K562 (cell line): ENCODE measurements at regions not wholly inside any gene's neighbourhood (a gene's known extent, or its start where the extent isn't known, plus 50 kb on each side); places are given as distances from the start of the nearest gene placed in this dataset.

ENCODE experiments used
- ATF7 ChIP-seq: fragments of 450-650 bp; IDR thresholded peaks from 2 replicates; pipeline ENCODE4 v1.7.1; 2014; ENCODE audit warnings: mild to moderate bottlenecking, moderate library complexity
- BCOR ChIP-seq: fragments of 450-650 bp; IDR thresholded peaks from 2 replicates; pipeline ENCODE4 v1.6.1; 2016
- CBFA2T3 ChIP-seq: fragments of 450-650 bp; IDR thresholded peaks from 2 replicates; pipeline ENCODE4 v1.6.1; 2017
- GABPA ChIP-seq: fragments of 200-800 bp; sonication (Bioruptor generic); conservative IDR thresholded peaks from 2 replicates; pipeline ENCODE4 v1.6.1; 2016; ENCODE audit warnings: low read depth, missing genetic modification characterization, missing compliant biosample characterization
- GATAD2A ChIP-seq: fragments of 450-650 bp; IDR thresholded peaks from 2 replicates; pipeline ENCODE4 v1.6.1; 2017
- HIVEP1 ChIP-seq: fragments of 250-450 bp; sonication (Bioruptor Pico); IDR thresholded peaks from 2 replicates; pipeline ENCODE4 v1.4.0; 2020; ENCODE audit warnings: mild to moderate bottlenecking
- KAT8 ChIP-seq: fragments of 450-650 bp; IDR thresholded peaks from 2 replicates; pipeline ENCODE4 v1.6.1; 2016; ENCODE audit warnings: low read depth, mild to moderate bottlenecking
- NCOA6 ChIP-seq: fragments of 450-650 bp; IDR thresholded peaks from 2 replicates; pipeline ENCODE4 v1.6.1; 2017; ENCODE audit warnings: mild to moderate bottlenecking
- NFATC3 ChIP-seq: fragments of 450-650 bp; IDR thresholded peaks from 2 replicates; pipeline ENCODE4 v1.6.1; 2017; ENCODE audit warnings: mild to moderate bottlenecking
- NONO ChIP-seq, 2 experiments: fragments of 200-400 bp in 1 of 2; fragments of 450-650 bp in 1 of 2; formaldehyde crosslinking in 1 of 2; IDR thresholded peaks; 2 replicates each; pipeline ENCODE4 v1.6.1; 2017; ENCODE audit warnings: low read depth in 2 of 2, mild to moderate bottlenecking in 2 of 2, moderate library complexity in 2 of 2, low read length in 1 of 2
- POLR2AphosphoS5 ChIP-seq: IDR thresholded peaks from 2 replicates; pipeline ENCODE4 v1.6.1; 2011; ENCODE audit warnings: mild to moderate bottlenecking, low read depth, low read length, moderate library complexity; ENCODE audit not compliant: control insufficient read depth, insufficient read depth
- POLR2H ChIP-seq: IDR thresholded peaks from 2 replicates; pipeline ENCODE4 v1.6.1; 2016; ENCODE audit warnings: missing genetic modification characterization, low read depth, mild to moderate bottlenecking, control low read depth, missing compliant biosample characterization, moderate library complexity
- TARDBP ChIP-seq: fragments of 450-650 bp; IDR thresholded peaks from 2 replicates; pipeline ENCODE4 v1.6.1; 2016
- U2AF2 ChIP-seq: fragments of 200-400 bp; formaldehyde crosslinking; optimal IDR thresholded peaks from 2 replicates; pipeline ENCODE3; 2017; ENCODE audit warnings: low read depth, mild to moderate bottlenecking, low read length
- XRCC3 ChIP-seq: fragments of 450-650 bp; IDR thresholded peaks from 2 replicates; pipeline ENCODE4 v1.6.1; 2017; ENCODE audit warnings: mild to moderate bottlenecking, moderate library complexity
- ZBTB17 ChIP-seq: fragments of 450-650 bp; formaldehyde crosslinking; IDR thresholded peaks from 2 replicates; pipeline ENCODE4 v1.4.0; 2020; ENCODE audit warnings: mild to moderate bottlenecking
- ZFPM2 ChIP-seq: fragments of 250-450 bp; sonication (Bioruptor Pico); IDR thresholded peaks from 2 replicates; pipeline ENCODE4 v1.5.1; 2022; ENCODE audit warnings: mild to moderate bottlenecking
- TF ChIP-seq, protein P1 (sequence below), 2 experiments: fragments of 450-650 bp; IDR thresholded peaks; 2 replicates each; pipeline ENCODE4 v1.6.1; 2016; ENCODE audit warnings: mild to moderate bottlenecking in 2 of 2, borderline replicate concordance in 1 of 2, low read depth in 1 of 2, moderate library complexity in 1 of 2
- TF ChIP-seq, protein P2 (sequence below): fragments of 450-650 bp; formaldehyde crosslinking; IDR thresholded peaks from 2 replicates; pipeline ENCODE4 v1.4.0; 2020; ENCODE audit warnings: mild to moderate bottlenecking
- TF ChIP-seq, protein P3 (sequence below), 3 experiments: IDR thresholded peaks in 2 of 3; conservative IDR thresholded peaks in 1 of 3; 2 replicates each; pipeline ENCODE4 v1.5.1; 2011 to 2012; ENCODE audit warnings: low read length in 3 of 3, mild to moderate bottlenecking in 3 of 3, control low read depth in 2 of 3, improper control_type of control experiment in 1 of 3, inconsistent platforms in 1 of 3, low read depth in 1 of 3, mixed read lengths in 1 of 3, moderate library complexity in 1 of 3; ENCODE audit not compliant: insufficient read depth in 2 of 3

DNA sequence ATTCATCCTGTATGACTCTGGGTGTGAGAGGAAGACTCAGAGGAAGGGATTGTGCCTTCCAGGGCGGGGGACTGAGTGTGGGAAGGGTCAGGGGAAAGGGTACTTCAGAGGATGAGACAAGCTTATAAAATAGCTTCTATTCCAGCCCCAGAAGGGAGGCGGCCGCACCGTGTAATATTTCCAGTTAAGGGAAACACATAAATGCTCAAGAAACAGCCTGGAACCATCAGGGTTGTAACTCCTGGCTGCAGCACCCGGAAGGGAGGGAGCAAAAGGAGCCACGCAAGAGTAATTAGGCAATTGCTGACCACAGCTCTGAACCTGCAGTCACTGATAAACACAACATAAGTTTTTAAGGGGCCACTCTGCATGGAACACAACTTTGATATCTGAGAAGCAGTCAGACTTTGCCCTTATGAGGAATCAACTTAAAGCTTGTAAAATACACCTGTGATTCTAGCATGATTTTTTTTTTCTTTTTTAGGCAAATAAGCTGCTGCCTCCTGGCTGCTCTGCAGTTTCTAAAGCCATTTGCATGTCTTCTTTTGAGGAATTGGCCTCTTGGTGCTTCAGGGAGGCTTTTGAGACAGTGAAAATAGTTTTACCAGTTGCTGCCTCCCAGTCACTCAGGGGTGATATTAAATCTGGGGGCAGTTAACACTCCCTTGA, 382.7 kb downstream of the ENC1 start (continued):
- TF ChIP-seq, protein P1, sequence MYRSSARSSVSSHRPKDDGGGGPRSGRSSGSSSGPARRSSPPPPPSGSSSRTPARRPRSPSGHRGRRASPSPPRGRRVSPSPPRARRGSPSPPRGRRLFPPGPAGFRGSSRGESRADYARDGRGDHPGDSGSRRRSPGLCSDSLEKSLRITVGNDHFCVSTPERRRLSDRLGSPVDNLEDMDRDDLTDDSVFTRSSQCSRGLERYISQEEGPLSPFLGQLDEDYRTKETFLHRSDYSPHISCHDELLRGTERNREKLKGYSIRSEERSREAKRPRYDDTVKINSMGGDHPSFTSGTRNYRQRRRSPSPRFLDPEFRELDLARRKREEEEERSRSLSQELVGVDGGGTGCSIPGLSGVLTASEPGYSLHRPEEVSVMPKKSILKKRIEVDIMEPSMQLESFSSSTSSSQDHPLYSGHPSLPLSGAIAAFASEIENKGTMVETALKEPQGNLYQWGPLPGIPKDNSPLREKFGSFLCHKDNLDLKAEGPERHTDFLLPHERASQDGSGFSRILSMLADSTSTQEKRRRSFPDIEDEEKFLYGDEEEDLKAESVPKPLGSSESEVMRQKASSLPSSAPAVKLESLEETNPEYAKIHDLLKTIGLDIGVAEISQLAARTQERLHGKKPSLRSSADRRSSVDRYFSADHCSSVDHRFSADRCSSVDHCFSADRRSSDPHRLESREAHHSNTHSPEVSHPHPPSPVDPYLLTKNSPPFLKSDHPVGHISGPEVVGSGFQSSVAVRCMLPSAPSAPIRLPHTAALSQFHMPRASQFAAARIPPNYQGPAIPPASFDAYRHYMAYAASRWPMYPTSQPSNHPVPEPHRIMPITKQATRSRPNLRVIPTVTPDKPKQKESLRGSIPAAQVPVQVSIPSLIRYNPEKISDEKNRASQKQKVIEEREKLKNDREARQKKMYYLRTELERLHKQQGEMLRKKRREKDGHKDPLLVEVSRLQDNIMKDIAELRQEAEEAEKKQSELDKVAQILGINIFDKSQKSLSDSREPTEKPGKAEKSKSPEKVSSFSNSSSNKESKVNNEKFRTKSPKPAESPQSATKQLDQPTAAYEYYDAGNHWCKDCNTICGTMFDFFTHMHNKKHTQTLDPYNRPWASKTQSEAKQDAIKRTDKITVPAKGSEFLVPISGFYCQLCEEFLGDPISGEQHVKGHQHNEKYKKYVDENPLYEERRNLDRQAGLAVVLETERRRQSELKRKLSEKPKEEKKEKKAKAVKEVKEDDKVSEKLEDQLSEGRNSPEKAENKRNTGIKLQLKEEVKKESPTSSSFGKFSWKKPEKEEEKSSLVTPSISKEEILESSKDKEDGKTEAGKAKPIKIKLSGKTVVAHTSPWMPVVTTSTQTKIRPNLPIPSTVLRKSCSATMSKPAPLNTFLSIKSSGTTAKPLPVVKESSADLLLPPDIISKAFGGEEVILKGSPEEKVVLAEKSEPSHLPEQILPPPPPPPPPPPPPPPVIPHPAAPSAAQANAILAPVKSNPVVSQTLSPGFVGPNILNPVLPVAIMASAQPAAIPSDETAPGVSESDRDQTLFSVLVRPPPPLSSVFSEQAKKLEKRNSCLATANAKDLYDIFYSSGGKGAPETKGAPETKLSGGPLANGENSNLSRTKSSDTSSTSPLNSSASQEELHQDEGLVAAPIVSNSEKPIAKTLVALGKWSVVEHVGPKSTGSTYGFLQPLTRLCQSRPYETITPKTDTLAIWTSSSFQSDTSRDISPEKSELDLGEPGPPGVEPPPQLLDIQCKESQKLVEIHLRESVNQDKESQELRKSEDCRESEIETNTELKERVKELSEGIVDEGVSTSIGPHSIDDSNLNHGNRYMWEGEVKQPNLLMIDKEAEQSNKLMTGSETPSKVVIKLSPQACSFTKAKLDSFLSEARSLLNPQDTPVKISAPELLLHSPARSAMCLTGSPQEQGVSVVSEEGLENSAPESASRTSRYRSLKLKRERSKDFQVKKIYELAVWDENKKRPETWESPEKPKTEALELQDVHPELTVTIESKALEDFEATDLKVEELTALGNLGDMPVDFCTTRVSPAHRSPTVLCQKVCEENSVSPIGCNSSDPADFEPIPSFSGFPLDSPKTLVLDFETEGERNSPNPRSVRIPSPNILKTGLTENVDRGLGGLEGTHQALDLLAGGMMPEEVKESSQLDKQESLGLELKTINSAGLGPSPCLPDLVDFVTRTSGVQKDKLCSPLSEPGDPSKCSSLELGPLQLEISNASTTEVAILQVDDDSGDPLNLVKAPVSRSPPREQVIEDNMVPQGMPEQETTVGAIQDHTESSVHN (IDR thresholded peaks at IDR 0.05; ENCODE audit: borderline replicate concordance in 1 of 2, low read depth in 1 of 2) = no peak
- no peak for TF ChIP-seq ZBTB17
- no peak for TF ChIP-seq HIVEP1 (CRISPR knock-in tag)
- TF ChIP-seq, protein P2, sequence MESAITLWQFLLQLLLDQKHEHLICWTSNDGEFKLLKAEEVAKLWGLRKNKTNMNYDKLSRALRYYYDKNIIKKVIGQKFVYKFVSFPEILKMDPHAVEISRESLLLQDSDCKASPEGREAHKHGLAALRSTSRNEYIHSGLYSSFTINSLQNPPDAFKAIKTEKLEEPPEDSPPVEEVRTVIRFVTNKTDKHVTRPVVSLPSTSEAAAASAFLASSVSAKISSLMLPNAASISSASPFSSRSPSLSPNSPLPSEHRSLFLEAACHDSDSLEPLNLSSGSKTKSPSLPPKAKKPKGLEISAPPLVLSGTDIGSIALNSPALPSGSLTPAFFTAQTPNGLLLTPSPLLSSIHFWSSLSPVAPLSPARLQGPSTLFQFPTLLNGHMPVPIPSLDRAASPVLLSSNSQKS (CRISPR knock-in tag) = no peak
- no peak for TF ChIP-seq NONO (IDR thresholded peaks at IDR 0.05; ENCODE audit: low read depth in 2 of 2, low read length in 1 of 2)
- no peak for TF ChIP-seq GATAD2A
- peak; percentile 77 for TF ChIP-seq CBFA2T3
- TF ChIP-seq, protein P3, sequence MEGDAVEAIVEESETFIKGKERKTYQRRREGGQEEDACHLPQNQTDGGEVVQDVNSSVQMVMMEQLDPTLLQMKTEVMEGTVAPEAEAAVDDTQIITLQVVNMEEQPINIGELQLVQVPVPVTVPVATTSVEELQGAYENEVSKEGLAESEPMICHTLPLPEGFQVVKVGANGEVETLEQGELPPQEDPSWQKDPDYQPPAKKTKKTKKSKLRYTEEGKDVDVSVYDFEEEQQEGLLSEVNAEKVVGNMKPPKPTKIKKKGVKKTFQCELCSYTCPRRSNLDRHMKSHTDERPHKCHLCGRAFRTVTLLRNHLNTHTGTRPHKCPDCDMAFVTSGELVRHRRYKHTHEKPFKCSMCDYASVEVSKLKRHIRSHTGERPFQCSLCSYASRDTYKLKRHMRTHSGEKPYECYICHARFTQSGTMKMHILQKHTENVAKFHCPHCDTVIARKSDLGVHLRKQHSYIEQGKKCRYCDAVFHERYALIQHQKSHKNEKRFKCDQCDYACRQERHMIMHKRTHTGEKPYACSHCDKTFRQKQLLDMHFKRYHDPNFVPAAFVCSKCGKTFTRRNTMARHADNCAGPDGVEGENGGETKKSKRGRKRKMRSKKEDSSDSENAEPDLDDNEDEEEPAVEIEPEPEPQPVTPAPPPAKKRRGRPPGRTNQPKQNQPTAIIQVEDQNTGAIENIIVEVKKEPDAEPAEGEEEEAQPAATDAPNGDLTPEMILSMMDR (IDR thresholded peaks at IDR 0.05 in 2 of 3, conservative IDR thresholded peaks at IDR 0.05 in 1 of 3; ENCODE audit: insufficient read depth in 2 of 3, low read depth in 1 of 3, low read length in 3 of 3) = no peak
- TF ChIP-seq XRCC3 = no peak
- peak; percentile 67 for TF ChIP-seq GABPA (tag)
- no peak for TF ChIP-seq POLR2H (tag)
- TF ChIP-seq NCOA6 = no peak
- TF ChIP-seq ATF7 = peak; percentile 34; the same call in 1 of the 2 replicates
- no peak for TF ChIP-seq BCOR
- no peak for TF ChIP-seq KAT8
- no peak for TF ChIP-seq ZFPM2 (CRISPR knock-in tag)
- no peak for TF ChIP-seq TARDBP
- peak; percentile 31; the same call in 1 of the 2 replicates for TF ChIP-seq POLR2AphosphoS5
- TF ChIP-seq U2AF2 = no peak
- TF ChIP-seq NFATC3 = no peak
